Neural cell (in vitro differentiated cells): ENCODE measurements at regions not wholly inside any gene's neighbourhood (a gene's known extent, or its start where the extent isn't known, plus 50 kb on each side); places are given as distances from the start of the nearest gene placed in this dataset.

Experiments used
- CTCF ChIP-seq: fragments of 450-650 bp; IDR thresholded peaks from 2 replicates; pipeline ENCODE4 v1.5.1; 2014; ENCODE audit warnings: antibody characterized with exemption, mild to moderate bottlenecking, moderate library complexity; ENCODE audit not compliant: poor library complexity, severe bottlenecking
- TAF1 ChIP-seq: IDR thresholded peaks from 2 replicates; pipeline ENCODE4 v1.6.1; 2012; ENCODE audit warnings: low read depth

- TF ChIP-seq CTCF (no peak), TAF1 (no peak)
Observed at GRCh38 chr22:48042621-48043395, 1280.4 kb downstream of the TBC1D22A start.
